GM21825 (cell line): ENCODE measurements at regions not wholly inside any gene's neighbourhood (a gene's known extent, or its start where the extent isn't known, plus 50 kb on each side); places are given as distances from the start of the nearest gene placed in this dataset.

Source experiments
- ATAC-seq: cut with Tn5 transposase; IDR thresholded peaks from one replicate; pipeline ENCODE4 v1.9.1; 2021; ENCODE audit warnings: mild to moderate bottlenecking, moderate library complexity; ENCODE audit not compliant: unreplicated experiment

- no peak for ATAC-seq
These were observed 85.6 kb downstream of the SNAPC1 start for GRCh38 chr14:61847861-61848260.

- no peak for ATAC-seq
These were observed 92.7 kb downstream of the SNAPC1 start for GRCh38 chr14:61854898-61855297.

GRCh38 chr14:61860294-61860918, 98.2 kb downstream of the SNAPC1 start:
- ATAC-seq: peak; percentile 99

GRCh38 chr14:61861320-61861865, 99.2 kb downstream of the SNAPC1 start:
- no peak for ATAC-seq

GRCh38 chr14:61864329-61864898, 102.2 kb downstream of the SNAPC1 start:
- ATAC-seq: no peak

- peak; percentile 93 for ATAC-seq
These were observed 105.0 kb downstream of the SNAPC1 start for GRCh38 chr14:61866932-61867920.

GRCh38 chr14:61868846-61869245, 106.6 kb downstream of the SNAPC1 start:
- no peak for ATAC-seq

GRCh38 chr14:61870163-61870562, 107.9 kb downstream of the SNAPC1 start:
- ATAC-seq: no peak

GRCh38 chr14:61872452-61872851, 110.2 kb downstream of the SNAPC1 start:
- ATAC-seq: peak; percentile 98

- no peak for ATAC-seq
These were observed 113.3 kb downstream of the SNAPC1 start for GRCh38 chr14:61875483-61875882.

- no peak for ATAC-seq
These were observed 114.3 kb downstream of the SNAPC1 start for GRCh38 chr14:61876362-61877034.

- ATAC-seq: no peak
These were observed 114.8 kb downstream of the SNAPC1 start for GRCh38 chr14:61877035-61877390.

- no peak for ATAC-seq
These were observed 115.5 kb downstream of the SNAPC1 start for GRCh38 chr14:61877768-61878167.

GRCh38 chr14:61878931-61879330, 116.7 kb downstream of the SNAPC1 start:
- no peak for ATAC-seq

GRCh38 chr14:61881046-61881445, 118.8 kb downstream of the SNAPC1 start:
- no peak for ATAC-seq

- ATAC-seq: no peak
These were observed 122.5 kb downstream of the SNAPC1 start for GRCh38 chr14:61884711-61885110.

GRCh38 chr14:61885203-61885961, 123.2 kb downstream of the SNAPC1 start:
- ATAC-seq: no peak

GRCh38 chr14:61887628-61888027, 125.4 kb downstream of the SNAPC1 start:
- ATAC-seq: no peak

- ATAC-seq: peak; percentile 99
These were observed 127.7 kb downstream of the SNAPC1 start for GRCh38 chr14:61889914-61890351.

- no peak for ATAC-seq
These were observed 128.9 kb downstream of the SNAPC1 start for GRCh38 chr14:61891170-61891569.
